Thyroid gland (tissue), 4 donors: ENCODE measurements at regions not wholly inside any gene's neighbourhood (a gene's known extent, or its start where the extent isn't known, plus 50 kb on each side); places are given as distances from the start of the nearest gene placed in this dataset.

Experiments used
- POLR2A ChIP-seq, 2 donors: fragments of 450-650 bp; IDR thresholded peaks; one replicate each; pipeline ENCODE4 v1.6.1; 2017; ENCODE audit warnings: antibody characterized with exemption in 2 of 2, mild to moderate bottlenecking in 2 of 2, moderate library complexity in 1 of 2
- TF ChIP-seq, protein P1 (sequence below), 6 experiments: fragments of 200-600 bp in 3 of 6; fragments of 450-650 bp in 3 of 6; sonication (generic) in 3 of 6; IDR thresholded peaks; one replicate each; pipeline ENCODE4 v1.5.1; 2016 to 2019; ENCODE audit warnings: antibody characterized with exemption in 6 of 6, mild to moderate bottlenecking in 2 of 6, inconsistent platforms in 1 of 6, moderate library complexity in 1 of 6

DNA sequence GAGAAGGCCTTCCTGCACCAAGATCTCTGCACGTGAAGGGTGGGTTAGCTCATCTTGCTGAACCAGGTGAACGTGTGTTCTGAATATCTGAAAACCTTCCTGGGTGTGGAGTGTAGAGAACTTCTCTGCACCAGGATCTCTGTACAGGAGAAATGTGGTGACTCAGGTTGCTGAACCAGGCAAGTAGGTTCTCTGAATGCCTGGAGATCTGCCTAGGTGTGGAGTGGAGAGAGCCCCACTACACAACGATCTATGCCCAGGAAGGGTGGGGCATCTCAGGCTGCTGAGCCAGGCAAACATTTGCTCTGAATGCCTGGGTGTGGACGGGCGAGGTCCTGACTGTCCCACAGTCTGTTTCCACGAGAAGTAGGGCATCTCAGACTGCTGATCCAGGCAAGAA, 1002.3 kb upstream of the KCND2 start:
- TF ChIP-seq, protein P1, sequence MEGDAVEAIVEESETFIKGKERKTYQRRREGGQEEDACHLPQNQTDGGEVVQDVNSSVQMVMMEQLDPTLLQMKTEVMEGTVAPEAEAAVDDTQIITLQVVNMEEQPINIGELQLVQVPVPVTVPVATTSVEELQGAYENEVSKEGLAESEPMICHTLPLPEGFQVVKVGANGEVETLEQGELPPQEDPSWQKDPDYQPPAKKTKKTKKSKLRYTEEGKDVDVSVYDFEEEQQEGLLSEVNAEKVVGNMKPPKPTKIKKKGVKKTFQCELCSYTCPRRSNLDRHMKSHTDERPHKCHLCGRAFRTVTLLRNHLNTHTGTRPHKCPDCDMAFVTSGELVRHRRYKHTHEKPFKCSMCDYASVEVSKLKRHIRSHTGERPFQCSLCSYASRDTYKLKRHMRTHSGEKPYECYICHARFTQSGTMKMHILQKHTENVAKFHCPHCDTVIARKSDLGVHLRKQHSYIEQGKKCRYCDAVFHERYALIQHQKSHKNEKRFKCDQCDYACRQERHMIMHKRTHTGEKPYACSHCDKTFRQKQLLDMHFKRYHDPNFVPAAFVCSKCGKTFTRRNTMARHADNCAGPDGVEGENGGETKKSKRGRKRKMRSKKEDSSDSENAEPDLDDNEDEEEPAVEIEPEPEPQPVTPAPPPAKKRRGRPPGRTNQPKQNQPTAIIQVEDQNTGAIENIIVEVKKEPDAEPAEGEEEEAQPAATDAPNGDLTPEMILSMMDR (IDR thresholded peaks at IDR 0.05) = no peak
- TF ChIP-seq POLR2A (IDR thresholded peaks at IDR 0.05) = no peak
